ENCODE measurements at regions not wholly inside any gene's neighbourhood (a gene's known extent, or its start where the extent isn't known, plus 50 kb on each side); places are given as distances from the start of the nearest gene placed in this dataset.
"Not testable (repeated sequence)": the region's sequence is repeated elsewhere in the genome, so short reads cannot be mapped to it uniquely, and the experiment has no call there.

DNA sequence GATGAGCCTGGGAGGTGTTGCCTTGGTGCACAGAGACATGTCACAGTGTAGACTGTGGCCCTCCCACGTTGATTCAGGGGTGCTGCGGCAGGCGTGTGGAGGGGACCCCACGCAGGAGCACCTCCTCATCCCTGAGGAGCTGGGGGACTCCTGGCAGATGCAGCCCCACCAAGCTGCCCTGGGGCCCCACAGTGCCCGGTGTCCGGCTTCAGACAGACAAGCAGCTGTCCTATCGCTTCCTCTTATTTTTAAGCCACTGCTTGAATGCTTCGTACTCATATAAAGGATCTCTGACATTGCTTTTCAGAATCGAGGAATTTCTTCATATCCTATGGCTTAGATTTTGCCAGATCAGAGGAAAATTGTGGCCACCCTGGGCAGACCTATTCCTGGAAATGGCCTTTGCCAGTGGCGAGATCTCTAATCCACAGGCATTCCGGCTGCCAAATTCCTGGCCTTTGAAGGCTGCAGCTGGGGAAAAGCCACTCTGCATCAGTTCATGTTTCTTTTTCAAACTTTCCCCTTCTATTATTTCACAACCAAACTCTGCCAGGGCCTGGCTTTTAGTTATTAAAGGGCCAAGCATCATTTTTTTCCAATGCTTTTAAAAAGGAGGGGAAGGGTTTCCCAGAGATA is 337.0 kb downstream of the THBS2 start:
- Mint-ChIP-seq H3K27me3 (ENCODE audit: low read depth) (no peaks in the 10 kb centered on the region), H3K4me1 (ENCODE audit: low read depth) (no peaks in the 10 kb centered on the region), H3K27ac (no peak overlapping the region), H3K4me3 (ENCODE audit: low read depth) (no peak overlapping the region), H3K36me3 (ENCODE audit: low read depth) (no peaks in the 10 kb centered on the region), H3K9me3 (no peaks in the 10 kb centered on the region)
- intact Hi-C loops (cut with micrococcal nuclease): no loop called here
- no peak for DNase-seq (ENCODE audit: low spot score)

GRCh38 chr6:168915855-168916254 is 337.8 kb downstream of the THBS2 start:
- intact Hi-C loops (cut with micrococcal nuclease): no loop called here

GRCh38 chr6:168915242-168915641 is 338.4 kb downstream of the THBS2 start:
- H3K4me3 Mint-ChIP-seq (ENCODE audit: low read depth): no peak overlapping the region
- DNase-seq (ENCODE audit: low spot score): no peak
- H3K9me3 Mint-ChIP-seq: no peaks in the 10 kb centered on the region
- H3K36me3 Mint-ChIP-seq (ENCODE audit: low read depth): no peaks in the 10 kb centered on the region
- H3K4me1 Mint-ChIP-seq (ENCODE audit: low read depth): no peaks in the 10 kb centered on the region
- H3K27me3 Mint-ChIP-seq (ENCODE audit: low read depth): no peaks in the 10 kb centered on the region
- no peak overlapping the region for H3K27ac Mint-ChIP-seq
- intact Hi-C loops (cut with micrococcal nuclease): no loop called here

More at GRCh38 chr6:168915855-168916254, 337.8 kb downstream of the THBS2 start:
- Mint-ChIP-seq H3K27me3 (ENCODE audit: low read depth) (no peaks in the 10 kb centered on the region), H3K4me3 (ENCODE audit: low read depth) (no peak overlapping the region), H3K9me3 (no peaks in the 10 kb centered on the region), H3K36me3 (ENCODE audit: low read depth) (no peaks in the 10 kb centered on the region), H3K27ac (no peak overlapping the region), H3K4me1 (ENCODE audit: low read depth) (no peaks in the 10 kb centered on the region)
- DNase-seq (ENCODE audit: low spot score): no peak

DNA sequence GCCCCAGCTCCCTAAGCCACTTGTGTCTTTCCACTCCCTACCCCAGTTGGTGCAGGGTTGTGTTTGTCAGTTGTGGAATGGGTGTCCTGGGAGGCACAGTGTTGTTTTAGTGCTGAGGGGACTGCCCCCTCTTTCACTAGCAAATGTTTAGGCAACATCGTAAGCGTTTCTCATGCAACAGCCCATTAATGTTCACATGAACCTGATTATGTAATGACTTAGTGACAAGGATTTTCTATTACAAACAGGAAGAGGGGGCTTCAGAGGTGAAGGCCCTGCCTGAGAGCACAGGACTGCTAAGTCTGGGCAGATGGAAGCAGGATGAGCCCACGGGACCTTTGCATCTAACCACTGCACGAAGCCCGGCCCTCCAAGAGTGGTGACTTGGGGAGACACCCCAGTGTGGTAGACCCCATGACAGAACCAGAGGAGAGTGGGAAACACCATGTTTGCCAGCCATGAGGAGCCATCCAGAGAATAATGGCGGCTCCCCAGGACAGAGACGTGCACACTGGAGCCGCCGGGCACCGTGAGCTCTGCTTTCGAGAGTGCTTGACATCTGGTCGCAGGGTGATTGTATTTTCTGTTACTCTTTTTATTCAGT is 339.7 kb downstream of the THBS2 start:
- H3K27me3 Mint-ChIP-seq (ENCODE audit: low read depth): no peaks in the 10 kb centered on the region
- H3K4me3 Mint-ChIP-seq (ENCODE audit: low read depth): no peak overlapping the region
- no peaks in the 10 kb centered on the region for H3K36me3 Mint-ChIP-seq (ENCODE audit: low read depth)
- DNase-seq (ENCODE audit: low spot score): no peak
- H3K27ac Mint-ChIP-seq: no peak overlapping the region
- H3K4me1 Mint-ChIP-seq (ENCODE audit: low read depth): no peaks in the 10 kb centered on the region
- peaks cover 3% of the 10 kb centered on the region for H3K9me3 Mint-ChIP-seq
- intact Hi-C loops (cut with micrococcal nuclease): no loop called here

GRCh38 chr6:168913231-168913865 is 340.3 kb downstream of the THBS2 start:
- DNase-seq (ENCODE audit: low spot score); intact Hi-C loops (cut with micrococcal nuclease); H3K9me3 Mint-ChIP-seq; H3K36me3 Mint-ChIP-seq (ENCODE audit: low read depth); H3K27me3 Mint-ChIP-seq (ENCODE audit: low read depth); H3K27ac Mint-ChIP-seq; H3K4me1 Mint-ChIP-seq (ENCODE audit: low read depth); H3K4me3 Mint-ChIP-seq (ENCODE audit: low read depth): not testable (repeated sequence)

- H3K27me3 Mint-ChIP-seq (ENCODE audit: low read depth): no peaks in the 10 kb centered on the region
- peaks cover 3% of the 10 kb centered on the region for H3K9me3 Mint-ChIP-seq
- H3K4me1 Mint-ChIP-seq (ENCODE audit: low read depth): peaks cover 2% of the 10 kb centered on the region
- H3K4me3 Mint-ChIP-seq (ENCODE audit: low read depth): no peak overlapping the region
- DNase-seq (ENCODE audit: low spot score): no peak
- no peak overlapping the region for H3K27ac Mint-ChIP-seq
- no peaks in the 10 kb centered on the region for H3K36me3 Mint-ChIP-seq (ENCODE audit: low read depth)
- intact Hi-C loops (cut with micrococcal nuclease): no loop called here
Observed at GRCh38 chr6:168909288-168909687, 344.4 kb downstream of the THBS2 start.

GRCh38 chr6:168908887-168909286 is 344.8 kb downstream of the THBS2 start:
- H3K9me3 Mint-ChIP-seq: peaks cover 3% of the 10 kb centered on the region
- H3K4me1 Mint-ChIP-seq (ENCODE audit: low read depth): peaks cover 2% of the 10 kb centered on the region
- intact Hi-C loops (cut with micrococcal nuclease): no loop called here
- no peaks in the 10 kb centered on the region for H3K27me3 Mint-ChIP-seq (ENCODE audit: low read depth)
- no peak overlapping the region for H3K4me3 Mint-ChIP-seq (ENCODE audit: low read depth)
- H3K36me3 Mint-ChIP-seq (ENCODE audit: low read depth): no peaks in the 10 kb centered on the region
- H3K27ac Mint-ChIP-seq: no peak overlapping the region
- no peak for DNase-seq (ENCODE audit: low spot score)

DNA sequence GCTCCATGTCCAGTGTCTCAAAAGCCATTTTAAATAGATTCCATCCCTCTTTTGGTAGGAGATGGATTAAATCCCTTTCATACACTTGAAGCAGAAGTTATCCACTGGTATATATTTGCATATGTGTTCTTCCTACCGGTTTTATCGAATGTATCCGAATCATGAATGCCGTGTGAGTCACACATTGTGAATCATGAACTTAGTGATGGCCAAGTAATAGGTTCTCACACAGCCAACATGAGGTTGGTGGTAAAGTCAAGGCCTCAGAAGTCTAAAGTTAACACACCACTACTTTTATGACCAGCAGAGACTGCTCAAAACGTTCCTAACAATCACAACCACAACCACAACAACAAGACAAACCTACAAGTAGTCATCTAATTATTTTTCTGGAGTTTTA is 345.5 kb downstream of the THBS2 start:
- no peak overlapping the region for H3K4me3 Mint-ChIP-seq (ENCODE audit: low read depth)

GRCh38 chr6:168906391-168906790 is 347.3 kb downstream of the THBS2 start:
- H3K4me1 Mint-ChIP-seq (ENCODE audit: low read depth): peaks cover 2% of the 10 kb centered on the region
- H3K36me3 Mint-ChIP-seq (ENCODE audit: low read depth): no peaks in the 10 kb centered on the region
- no peaks in the 10 kb centered on the region for H3K27me3 Mint-ChIP-seq (ENCODE audit: low read depth)
- no peak overlapping the region for H3K27ac Mint-ChIP-seq
- DNase-seq (ENCODE audit: low spot score): no peak
- H3K4me3 Mint-ChIP-seq (ENCODE audit: low read depth): no peak overlapping the region
- H3K9me3 Mint-ChIP-seq: peaks cover 3% of the 10 kb centered on the region
- intact Hi-C loops (cut with micrococcal nuclease): no loop called here

More for the DNA sequence above, 345.5 kb downstream of the THBS2 start:
- Mint-ChIP-seq H3K9me3 (peaks cover 3% of the 10 kb centered on the region), H3K27me3 (ENCODE audit: low read depth) (no peaks in the 10 kb centered on the region), H3K4me1 (ENCODE audit: low read depth) (peaks cover 2% of the 10 kb centered on the region), H3K36me3 (ENCODE audit: low read depth) (no peaks in the 10 kb centered on the region), H3K27ac (no peak overlapping the region)
- DNase-seq (ENCODE audit: low spot score): no peak
- intact Hi-C loops (cut with micrococcal nuclease): no loop called here

GRCh38 chr6:168905451-168906090 is 348.1 kb downstream of the THBS2 start:
- no peak overlapping the region for H3K27ac Mint-ChIP-seq
- H3K4me1 Mint-ChIP-seq (ENCODE audit: low read depth): peaks cover 2% of the 10 kb centered on the region
- no peaks in the 10 kb centered on the region for H3K27me3 Mint-ChIP-seq (ENCODE audit: low read depth)
- no peak for DNase-seq (ENCODE audit: low spot score)
- no peak overlapping the region for H3K4me3 Mint-ChIP-seq (ENCODE audit: low read depth)
- peaks cover 3% of the 10 kb centered on the region for H3K9me3 Mint-ChIP-seq
- intact Hi-C loops (cut with micrococcal nuclease): no loop called here
- no peaks in the 10 kb centered on the region for H3K36me3 Mint-ChIP-seq (ENCODE audit: low read depth)

DNA sequence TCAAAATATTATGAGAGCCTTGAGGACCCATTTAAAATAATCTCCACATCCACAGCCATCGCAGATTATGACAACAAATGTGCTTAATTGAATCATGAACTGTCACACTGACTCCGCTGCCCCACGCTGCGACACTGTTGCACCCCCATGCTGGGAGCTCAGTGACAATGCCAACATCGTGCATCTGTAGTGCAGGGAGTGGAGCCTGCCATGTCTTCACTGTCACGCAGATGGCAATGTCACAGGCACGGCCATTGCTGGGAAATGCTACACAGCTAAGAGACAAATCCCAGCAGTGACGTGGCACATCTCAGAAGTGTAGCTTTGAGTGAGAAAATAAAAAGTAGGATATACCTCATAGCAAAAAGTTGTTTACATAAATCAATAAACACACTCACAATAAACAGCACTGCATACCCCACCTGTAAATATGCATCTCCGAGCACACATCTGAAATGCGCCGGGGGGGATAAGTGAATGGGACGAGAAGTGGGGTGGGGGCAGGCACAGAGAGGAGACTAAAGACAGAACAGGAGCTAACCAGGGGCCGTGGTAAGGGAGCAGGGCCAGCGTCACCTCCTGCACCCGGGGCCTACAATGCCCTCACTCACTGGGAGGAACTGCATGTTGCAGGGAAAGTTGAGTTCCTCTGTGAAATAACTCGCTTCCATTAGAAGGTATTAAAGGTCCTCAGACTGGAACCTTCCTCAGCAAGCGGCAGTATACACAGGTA is 349.9 kb downstream of the THBS2 start:
- Mint-ChIP-seq H3K36me3 (ENCODE audit: low read depth) (no peaks in the 10 kb centered on the region), H3K4me1 (ENCODE audit: low read depth) (peaks cover 2% of the 10 kb centered on the region), H3K27ac (no peak overlapping the region), H3K27me3 (ENCODE audit: low read depth) (peaks cover 5% of the 10 kb centered on the region), H3K4me3 (ENCODE audit: low read depth) (no peak overlapping the region), H3K9me3 (no peaks in the 10 kb centered on the region)
- no peak for DNase-seq (ENCODE audit: low spot score)
- intact Hi-C loops (cut with micrococcal nuclease): no loop called here

DNA sequence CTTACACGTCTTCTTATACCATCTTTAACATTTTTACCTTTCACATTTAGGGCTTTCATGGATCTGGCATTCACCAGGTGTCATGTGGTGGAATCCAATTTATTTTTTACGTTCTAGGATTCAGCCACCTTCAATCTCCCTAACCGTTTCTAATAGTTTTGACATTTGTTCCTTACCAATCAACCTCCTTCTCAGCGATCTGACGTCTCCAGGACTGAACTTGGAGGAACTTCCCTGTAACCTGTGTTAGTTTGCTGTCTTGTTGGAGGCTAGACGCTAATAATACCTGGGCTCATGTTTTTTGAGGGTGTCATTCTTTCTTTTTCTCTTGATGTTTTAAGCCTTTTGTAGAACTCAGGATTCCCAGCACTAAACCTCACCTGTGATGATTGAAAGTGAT is 351.6 kb downstream of the THBS2 start:
- Mint-ChIP-seq H3K27me3 (ENCODE audit: low read depth) (peaks cover 11% of the 10 kb centered on the region), H3K4me3 (ENCODE audit: low read depth) (no peak overlapping the region), H3K36me3 (ENCODE audit: low read depth) (no peaks in the 10 kb centered on the region), H3K4me1 (ENCODE audit: low read depth) (peaks cover 2% of the 10 kb centered on the region), H3K27ac (no peak overlapping the region), H3K9me3 (no peaks in the 10 kb centered on the region)
- DNase-seq (ENCODE audit: low spot score): no peak
- intact Hi-C loops (cut with micrococcal nuclease): no loop called here

Data from activated T-helper 2 cell treated with anti-CD3 and anti-CD28 coated beads, Interferon-gamma antibody, Interleukin-2, Interleukin-4, amounts not matched to agents 10 μg/mL and 5 μg/mL and 100 μg/mL, durations not matched to agents 14 hours and 24 hours and 36 hours (primary cell).